ENCODE measurements at regions not wholly inside any gene's neighbourhood (a gene's known extent, or its start where the extent isn't known, plus 50 kb on each side); places are given as distances from the start of the nearest gene placed in this dataset.
"Not testable (repeated sequence)": the region's sequence is repeated elsewhere in the genome, so short reads cannot be mapped to it uniquely, and the experiment has no call there.

GRCh38 chr11:45392591-45393091 is 106.5 kb upstream of the SYT13 start:
- H3K4me1 ChIP-seq, result no peaks in the 10 kb centered on the region
- H3K27ac ChIP-seq, result no peak overlapping the region
- WGBS, 2 donors, result 78% methylated on average over 12 of the region's 12 CpGs
- no peaks in the 10 kb centered on the region for H3K27me3 ChIP-seq
- H3K9me3 ChIP-seq, result no peaks in the 10 kb centered on the region
- no peak for TF ChIP-seq POLR2A (IDR thresholded peaks at IDR 0.05)
- TF ChIP-seq, protein P1, sequence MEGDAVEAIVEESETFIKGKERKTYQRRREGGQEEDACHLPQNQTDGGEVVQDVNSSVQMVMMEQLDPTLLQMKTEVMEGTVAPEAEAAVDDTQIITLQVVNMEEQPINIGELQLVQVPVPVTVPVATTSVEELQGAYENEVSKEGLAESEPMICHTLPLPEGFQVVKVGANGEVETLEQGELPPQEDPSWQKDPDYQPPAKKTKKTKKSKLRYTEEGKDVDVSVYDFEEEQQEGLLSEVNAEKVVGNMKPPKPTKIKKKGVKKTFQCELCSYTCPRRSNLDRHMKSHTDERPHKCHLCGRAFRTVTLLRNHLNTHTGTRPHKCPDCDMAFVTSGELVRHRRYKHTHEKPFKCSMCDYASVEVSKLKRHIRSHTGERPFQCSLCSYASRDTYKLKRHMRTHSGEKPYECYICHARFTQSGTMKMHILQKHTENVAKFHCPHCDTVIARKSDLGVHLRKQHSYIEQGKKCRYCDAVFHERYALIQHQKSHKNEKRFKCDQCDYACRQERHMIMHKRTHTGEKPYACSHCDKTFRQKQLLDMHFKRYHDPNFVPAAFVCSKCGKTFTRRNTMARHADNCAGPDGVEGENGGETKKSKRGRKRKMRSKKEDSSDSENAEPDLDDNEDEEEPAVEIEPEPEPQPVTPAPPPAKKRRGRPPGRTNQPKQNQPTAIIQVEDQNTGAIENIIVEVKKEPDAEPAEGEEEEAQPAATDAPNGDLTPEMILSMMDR (IDR thresholded peaks at IDR 0.05), result no peak
- no peaks in the 10 kb centered on the region for H3K36me3 ChIP-seq (ENCODE audit: low read depth, missing control alignments)
- intact Hi-C loops (cut with DNase I; ENCODE audit: low total_unique reads), result no loop called here
- H3K4me3 ChIP-seq, result no peak overlapping the region
- no peak for DNase-seq

DNA sequence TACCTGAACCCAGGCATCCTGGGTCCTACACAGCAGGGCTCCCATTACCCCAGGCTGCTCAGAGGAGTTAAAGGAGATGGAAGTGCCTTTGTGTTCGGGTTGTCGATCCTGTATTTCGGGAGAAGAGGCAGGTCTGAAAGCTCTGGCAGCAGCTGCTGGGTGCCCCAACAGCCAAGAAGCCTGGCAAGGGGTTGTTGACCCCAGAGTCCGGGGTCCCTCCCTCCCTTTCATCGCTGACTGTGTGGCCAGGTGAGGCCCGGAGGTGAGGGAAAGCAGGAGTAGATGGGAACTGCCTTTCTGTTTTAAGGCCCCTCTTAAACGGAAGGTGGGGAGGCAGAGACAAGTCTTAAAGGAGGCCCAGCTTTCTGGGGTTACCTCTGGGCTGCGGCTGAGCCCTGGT is 106.0 kb upstream of the SYT13 start:
- intact Hi-C loops (cut with DNase I; ENCODE audit: low total_unique reads), result no loop called here
- no peak for TF ChIP-seq POLR2A (IDR thresholded peaks at IDR 0.05)
- TF ChIP-seq, protein P1 (IDR thresholded peaks at IDR 0.05), result no peak
- Histone ChIP-seq H3K27me3 (no peaks in the 10 kb centered on the region), H3K4me1 (no peaks in the 10 kb centered on the region), H3K4me3 (no peak overlapping the region), H3K36me3 (ENCODE audit: low read depth, missing control alignments) (no peaks in the 10 kb centered on the region), H3K27ac (no peak overlapping the region), H3K9me3 (no peaks in the 10 kb centered on the region)
- DNase-seq, result no peak
- 88 to 91% methylated on average over 8 of the region's 8 CpGs for WGBS, 2 donors

- Histone ChIP-seq H3K4me1 (no peaks in the 10 kb centered on the region), H3K27me3 (no peaks in the 10 kb centered on the region), H3K9me3 (no peaks in the 10 kb centered on the region), H3K36me3 (ENCODE audit: low read depth, missing control alignments) (no peaks in the 10 kb centered on the region), H3K27ac (no peak overlapping the region), H3K4me3 (no peak overlapping the region)
- DNase-seq, result no peak
- WGBS, 2 donors, result 67 to 78% methylated on average over 9 of the region's 9 CpGs
- intact Hi-C loops (cut with DNase I; ENCODE audit: low total_unique reads), result no loop called here
- no peak for TF ChIP-seq POLR2A (IDR thresholded peaks at IDR 0.05)
- TF ChIP-seq, protein P1 (IDR thresholded peaks at IDR 0.05), result no peak
Measured at GRCh38 chr11:45391168-45391850, 105.2 kb upstream of the SYT13 start.

DNA sequence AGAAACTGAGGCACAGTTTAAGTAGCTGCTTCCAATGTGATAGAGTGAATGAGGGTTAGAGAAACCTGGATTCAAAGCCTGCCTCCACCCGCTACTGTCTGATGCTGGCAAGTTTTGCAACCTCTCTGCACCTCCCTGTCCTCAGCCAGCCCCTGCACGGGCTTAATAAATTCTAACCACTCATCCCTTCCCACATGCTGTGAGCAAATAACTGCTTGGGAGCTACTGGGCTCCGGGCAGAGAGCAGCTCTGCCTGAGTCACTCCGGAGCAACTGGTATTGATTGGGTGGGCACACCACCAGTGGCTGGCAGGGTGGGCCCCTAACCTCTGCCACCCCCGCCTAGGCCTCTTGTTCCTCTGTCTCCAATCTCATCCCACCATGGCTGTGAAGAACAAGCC is 104.3 kb upstream of the SYT13 start:
- H3K27ac ChIP-seq, result no peak overlapping the region
- H3K9me3 ChIP-seq, result no peaks in the 10 kb centered on the region
- H3K36me3 ChIP-seq (ENCODE audit: low read depth, missing control alignments), result no peaks in the 10 kb centered on the region
- TF ChIP-seq, protein P1 (IDR thresholded peaks at IDR 0.05), result no peak
- TF ChIP-seq POLR2A (IDR thresholded peaks at IDR 0.05), result no peak
- DNase-seq, result no peak
- H3K27me3 ChIP-seq, result no peaks in the 10 kb centered on the region
- intact Hi-C loops (cut with DNase I; ENCODE audit: low total_unique reads), result no loop called here
- no peaks in the 10 kb centered on the region for H3K4me1 ChIP-seq
- H3K4me3 ChIP-seq, result no peak overlapping the region
- WGBS, 2 donors, result 89 to 90% methylated on average over 5 of the region's 5 CpGs

DNA sequence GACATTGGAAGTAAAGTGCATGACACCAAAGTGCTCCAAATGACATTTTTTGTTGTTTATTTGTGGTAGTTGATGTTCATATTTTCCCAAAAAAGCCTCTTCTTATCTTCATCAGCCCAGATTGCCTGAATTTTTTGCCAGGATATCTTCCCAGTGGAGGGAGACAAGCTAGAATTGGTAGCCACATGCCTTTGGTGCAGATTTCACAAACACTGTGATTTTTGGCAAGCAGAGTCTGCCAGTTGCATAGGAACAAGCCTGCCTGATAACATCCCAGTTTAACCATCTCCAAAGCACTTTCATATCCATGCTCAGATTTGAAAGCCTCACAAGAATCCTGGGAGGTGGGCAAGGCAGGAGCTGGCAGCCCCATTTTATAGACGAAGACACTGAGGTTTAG is 102.3 kb upstream of the SYT13 start:
- intact Hi-C loops (cut with DNase I; ENCODE audit: low total_unique reads), result no loop called here
- TF ChIP-seq POLR2A (IDR thresholded peaks at IDR 0.05), result no peak
- TF ChIP-seq, protein P1 (IDR thresholded peaks at IDR 0.05), result no peak
- no peak for DNase-seq

GRCh38 chr11:45387885-45388284 is 101.7 kb upstream of the SYT13 start:
- intact Hi-C loops (cut with DNase I; ENCODE audit: low total_unique reads); H3K27me3 ChIP-seq: not testable (repeated sequence)

More for the DNA sequence above, 102.3 kb upstream of the SYT13 start:
- no peaks in the 10 kb centered on the region for H3K36me3 ChIP-seq (ENCODE audit: low read depth, missing control alignments)
- WGBS, 2 donors, result 69 to 76% methylated on average over 1 of the region's 1 CpG
- H3K27ac ChIP-seq, result no peak overlapping the region
- no peaks in the 10 kb centered on the region for H3K27me3 ChIP-seq
- H3K4me3 ChIP-seq, result no peak overlapping the region
- H3K9me3 ChIP-seq, result no peaks in the 10 kb centered on the region
- H3K4me1 ChIP-seq, result no peaks in the 10 kb centered on the region

More at GRCh38 chr11:45387885-45388284, 101.7 kb upstream of the SYT13 start:
- 69 to 91% methylated on average over 2 of the region's 2 CpGs for WGBS, 2 donors
- not testable (repeated sequence) for H3K4me3 ChIP-seq; H3K36me3 ChIP-seq (ENCODE audit: low read depth, missing control alignments); H3K27ac ChIP-seq; DNase-seq; H3K9me3 ChIP-seq; H3K4me1 ChIP-seq
